Activated T-helper 9 cell treated with anti-CD3 and anti-CD28 coated beads, Interleukin-2, amount 50 U/mL, for 16 hours (primary cell): ENCODE measurements at regions not wholly inside any gene's neighbourhood (a gene's known extent, or its start where the extent isn't known, plus 50 kb on each side); places are given as distances from the start of the nearest gene placed in this dataset.

Experiments used
- DNase-seq: peaks from one replicate; pipeline ENCODE4 v3.0.0-alpha.2; 2020; ENCODE audit warnings: low read depth

DNA sequence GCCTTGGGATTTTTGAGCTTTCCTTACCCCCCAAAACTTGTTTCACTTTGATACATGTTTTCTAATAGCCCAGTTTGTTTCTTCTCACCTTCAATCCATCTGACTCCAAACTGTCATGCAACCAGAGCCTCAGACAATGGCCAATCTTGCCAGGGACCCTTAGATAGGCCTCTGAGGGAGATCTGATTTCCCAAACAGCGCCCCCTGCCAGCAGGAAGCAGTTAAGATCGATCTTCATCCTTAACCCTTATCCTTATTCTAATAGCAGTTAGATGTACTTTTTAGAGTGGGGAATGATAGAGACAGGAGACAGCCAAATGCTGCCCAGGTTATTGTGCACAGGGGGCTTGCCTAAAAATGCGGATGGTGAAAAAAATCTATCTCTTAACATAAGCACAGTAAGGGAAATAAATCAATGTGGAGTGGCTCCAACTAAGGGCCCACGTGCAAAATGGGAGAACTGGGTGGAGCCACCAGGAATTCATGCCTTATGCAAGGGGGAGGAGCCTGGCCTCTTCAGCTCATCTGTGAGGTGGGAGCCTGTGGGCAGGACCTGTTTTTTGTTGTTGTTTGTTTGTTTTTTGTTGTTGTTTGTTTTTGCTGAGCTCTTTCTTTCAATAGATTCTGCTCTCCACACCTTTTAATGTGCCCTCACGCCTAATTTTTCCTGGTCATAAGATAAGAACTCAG lies 833.6 kb upstream of the AGA start:
- DNase-seq, result no peak

DNA sequence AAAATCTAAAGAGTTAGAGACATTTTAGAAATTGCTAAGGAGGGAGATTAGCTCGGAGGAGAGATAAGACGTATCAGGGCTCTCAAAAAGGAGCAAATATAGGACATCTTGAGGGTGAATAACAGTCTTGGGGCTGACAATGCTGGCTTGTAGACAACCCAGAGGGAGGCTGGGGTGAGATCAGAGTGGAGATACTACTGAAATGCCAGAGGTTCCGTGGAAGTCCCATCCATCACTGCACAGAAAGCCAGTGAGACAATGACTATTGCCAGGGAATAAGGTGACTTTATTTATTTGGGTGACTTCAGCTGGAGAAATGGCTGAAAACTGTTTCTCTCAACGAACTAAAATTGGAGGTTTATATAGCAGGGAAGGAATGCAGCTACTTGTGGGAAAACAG lies 838.1 kb upstream of the AGA start:
- DNase-seq, result no peak

DNA sequence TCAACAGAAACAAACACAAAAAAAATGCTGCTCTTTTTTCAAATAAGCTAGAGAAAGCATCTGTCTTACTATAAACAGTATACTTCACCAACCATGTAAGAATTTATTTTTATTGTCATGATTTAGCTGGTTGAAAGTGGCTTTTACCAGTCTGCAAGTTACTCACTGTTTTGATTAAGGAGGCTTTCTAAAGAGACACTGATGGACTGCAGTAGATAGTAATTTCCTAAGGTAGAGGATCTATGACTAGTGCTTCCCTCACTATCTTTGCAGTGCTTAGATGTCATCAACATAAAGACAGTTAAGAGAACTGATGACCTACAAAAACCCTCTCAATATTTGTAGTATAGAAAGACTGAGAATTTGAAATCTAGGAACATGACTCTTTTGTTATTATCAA lies 846.2 kb upstream of the AGA start:
- DNase-seq, result no peak

DNA sequence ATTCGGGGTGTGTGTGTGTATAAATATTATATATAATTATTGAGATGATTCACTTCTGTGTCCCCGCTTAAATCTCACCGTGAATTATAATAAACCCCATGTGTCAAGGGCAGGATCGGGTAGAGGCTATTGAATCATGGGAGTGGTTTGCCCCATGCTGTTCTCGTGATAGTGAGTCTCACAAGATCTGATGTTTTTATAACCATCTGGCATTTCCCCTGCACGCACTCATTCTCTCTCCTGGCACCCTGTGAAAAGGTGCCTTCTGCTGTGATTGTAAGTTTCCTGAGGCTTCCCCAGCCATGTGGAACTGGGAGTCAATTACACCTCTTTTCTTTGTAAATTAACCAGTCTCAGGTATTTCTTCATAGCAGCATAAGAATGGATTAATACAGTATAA lies 851.4 kb upstream of the AGA start:
- no peak for DNase-seq

DNA sequence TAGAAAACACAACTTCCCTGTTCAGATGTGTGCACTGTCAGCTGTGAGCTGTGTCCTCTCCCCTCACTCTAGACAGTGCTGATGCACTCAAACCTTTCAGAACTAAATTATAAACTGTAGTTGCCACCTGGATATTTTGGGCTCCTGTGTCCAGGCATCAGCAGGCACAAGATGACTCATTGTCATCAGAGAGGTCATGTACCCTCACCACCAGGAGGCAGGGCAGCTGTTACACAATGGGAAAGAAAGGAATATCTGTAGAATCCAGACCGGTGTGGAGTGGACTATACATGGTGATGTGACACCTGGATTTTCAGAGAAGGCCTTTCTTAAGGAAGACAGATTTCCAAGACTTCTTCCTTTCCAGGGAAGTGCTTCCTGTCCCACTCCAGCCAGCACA lies 854.4 kb upstream of the AGA start:
- no peak for DNase-seq

DNA sequence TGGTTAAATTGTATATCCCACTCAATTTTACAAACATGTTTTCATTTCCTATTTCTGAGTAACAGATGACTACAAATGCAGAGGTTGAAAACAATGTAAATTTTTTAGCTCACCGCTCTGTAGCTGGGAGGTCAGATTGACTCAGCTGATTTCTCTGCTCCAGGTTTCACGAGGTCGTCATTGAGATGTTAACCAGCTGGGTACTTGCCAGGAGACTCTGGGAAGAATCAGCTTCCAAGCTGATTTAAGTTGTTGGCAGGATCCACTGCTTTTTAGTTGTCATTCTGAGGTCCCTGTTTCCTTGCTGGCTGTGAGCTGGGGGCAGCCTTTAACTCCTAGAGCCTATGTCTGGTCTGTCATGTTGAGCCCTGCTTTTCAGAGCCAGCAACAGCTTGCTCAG lies 864.3 kb upstream of the AGA start:
- no peak for DNase-seq

DNA sequence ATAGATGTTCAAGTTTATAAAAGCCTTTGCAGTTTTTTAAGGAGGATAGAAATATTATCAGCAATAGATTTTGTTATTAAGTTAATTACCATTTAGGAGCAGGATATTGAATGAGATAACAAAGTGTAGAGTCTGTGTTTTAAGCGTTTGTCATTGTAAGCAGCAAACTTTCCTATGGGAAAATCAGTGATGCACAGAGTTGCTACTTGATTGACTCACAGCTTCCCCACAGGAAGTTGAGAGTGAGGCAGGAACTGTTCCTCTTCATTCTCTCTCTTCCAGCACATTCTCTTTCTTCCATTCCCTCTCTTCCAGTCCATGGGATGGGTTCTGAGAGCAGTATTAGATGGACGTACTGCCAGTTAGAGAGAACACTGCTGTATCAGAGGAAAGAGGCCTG lies 867.7 kb upstream of the AGA start:
- DNase-seq, result no peak

DNA sequence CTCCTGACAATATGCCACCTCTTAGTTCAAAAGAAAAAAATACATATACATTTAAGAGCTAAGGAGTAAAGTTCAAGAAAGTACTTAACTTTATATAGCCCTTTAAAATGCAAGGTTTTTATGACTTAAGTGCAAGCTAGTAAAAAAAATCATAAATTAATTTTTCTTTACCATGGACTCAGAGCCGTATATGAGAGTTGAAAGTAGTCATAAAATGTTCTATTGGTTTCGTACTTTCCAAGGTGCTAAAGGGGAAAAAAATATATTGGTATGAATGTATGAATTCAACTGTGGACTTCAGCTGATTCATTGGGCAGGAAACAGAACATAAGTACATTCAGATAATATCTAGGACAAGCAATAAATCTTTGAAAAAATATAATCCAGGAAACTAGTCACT lies 869.8 kb upstream of the AGA start:
- DNase-seq, result no peak

DNA sequence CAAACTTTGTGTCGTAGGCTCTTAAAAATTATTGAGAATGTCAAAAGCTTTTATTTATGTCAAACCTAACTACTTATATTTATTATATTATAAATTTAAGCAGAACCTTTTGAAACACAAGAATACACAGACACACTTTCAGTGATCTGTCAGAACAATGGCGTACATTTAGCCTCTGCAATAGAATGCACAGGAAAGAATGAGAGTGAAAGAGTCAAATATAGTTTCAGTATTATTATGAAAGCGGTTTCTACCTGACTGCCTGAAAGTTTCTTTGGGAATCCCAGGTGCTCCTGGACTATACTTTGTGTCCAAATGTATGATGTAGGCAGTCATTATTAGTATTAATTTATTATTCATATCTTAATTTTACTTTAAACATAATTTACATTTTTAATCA lies 872.0 kb upstream of the AGA start:
- DNase-seq, result no peak

DNA sequence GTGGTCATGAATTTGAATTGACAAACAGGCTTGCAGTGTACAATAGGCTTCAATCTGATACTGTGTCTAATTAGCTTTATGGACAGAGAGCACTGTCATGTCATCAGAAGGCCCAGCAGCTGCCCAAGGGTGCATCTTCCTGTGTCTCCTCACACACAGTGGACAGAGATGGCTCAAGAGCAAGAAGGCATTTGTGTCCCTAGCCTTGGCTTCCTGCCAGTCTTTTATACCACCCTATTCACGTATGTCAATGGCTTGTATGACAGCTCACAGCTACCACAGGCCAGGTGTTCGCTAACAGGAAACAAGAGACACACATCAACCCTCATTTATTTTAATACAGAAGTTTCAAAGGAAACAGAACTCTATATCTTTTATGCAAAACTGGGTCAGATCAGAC lies 874.0 kb upstream of the AGA start:
- DNase-seq, result no peak

DNA sequence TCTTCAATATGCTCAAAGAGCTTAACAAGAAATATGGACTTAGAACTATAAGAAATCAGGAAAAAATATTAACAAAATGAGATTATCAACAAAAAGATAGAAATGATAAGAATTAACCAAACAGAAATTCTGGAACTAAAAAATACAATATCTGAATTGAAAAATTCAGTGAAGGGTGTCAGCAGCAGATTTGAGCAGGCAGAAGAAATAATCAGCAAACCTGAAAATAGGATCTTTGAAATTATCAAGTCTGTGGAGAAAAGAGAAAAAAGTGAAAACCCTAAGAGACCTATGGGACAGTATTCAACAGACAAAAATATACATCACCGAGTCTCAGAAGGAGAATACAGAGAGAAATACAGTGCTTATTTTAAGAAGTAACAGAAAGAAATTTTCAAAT lies 877.8 kb upstream of the AGA start:
- DNase-seq, result no peak

DNA sequence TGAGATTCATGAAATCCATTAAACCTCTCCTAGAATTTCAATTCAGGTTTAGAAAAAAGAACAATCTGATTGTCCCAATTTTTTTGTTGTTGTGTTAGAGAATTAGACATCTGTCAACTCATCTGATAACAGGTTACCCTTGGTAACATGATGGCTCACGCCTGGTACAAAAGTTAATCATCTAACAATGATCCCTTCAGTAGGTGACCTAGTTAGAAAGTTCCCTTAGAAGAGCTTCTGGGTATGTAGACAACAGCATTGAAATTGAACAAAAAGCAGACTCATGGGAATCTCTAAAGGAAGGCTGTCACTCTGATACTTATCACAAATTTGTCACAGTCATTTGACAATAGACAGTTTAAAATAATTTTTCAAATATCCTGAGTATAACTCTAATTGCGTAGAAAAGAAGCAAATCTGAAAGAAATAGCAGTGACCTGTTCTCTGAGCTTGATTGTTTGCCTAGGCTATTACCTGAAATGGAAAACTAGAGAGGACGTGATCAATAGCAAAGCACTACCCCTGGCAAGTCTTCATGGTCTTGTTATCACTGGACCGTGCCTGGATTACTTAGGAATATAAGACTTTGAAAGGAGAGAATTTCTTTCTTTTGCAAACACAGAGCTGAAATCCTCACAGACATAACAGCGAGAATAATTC lies 880.4 kb upstream of the AGA start:
- no peak for DNase-seq

DNA sequence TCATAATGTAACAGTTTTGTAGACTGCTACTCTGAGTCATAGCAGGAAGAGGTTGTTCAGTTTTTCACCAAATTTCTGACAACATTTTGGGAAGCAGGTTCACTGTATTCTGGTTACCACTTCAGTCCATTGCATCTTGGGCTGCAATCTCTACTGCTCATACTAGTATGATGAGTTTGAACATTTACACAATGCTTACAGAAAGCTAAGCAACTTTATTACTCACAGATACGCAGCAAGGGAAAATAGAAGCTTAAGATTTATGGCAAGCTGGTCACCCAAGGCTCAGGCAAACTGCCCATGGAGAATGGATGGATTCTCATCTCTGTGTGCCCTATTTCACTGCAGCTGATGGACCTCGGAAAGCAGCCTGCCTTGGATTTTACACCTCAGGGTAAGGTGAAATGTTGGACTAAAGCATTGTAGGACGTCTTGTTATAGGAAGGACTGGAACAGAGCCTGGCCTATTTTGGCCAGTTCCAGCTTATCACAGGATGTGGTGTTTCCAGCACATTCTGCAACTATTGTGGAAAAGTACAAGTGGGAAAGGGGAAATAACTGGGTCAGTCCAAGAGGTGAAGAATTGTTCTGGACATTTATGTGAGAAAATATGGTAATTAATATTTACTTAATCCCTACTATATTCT lies 887.1 kb upstream of the AGA start:
- no peak for DNase-seq

DNA sequence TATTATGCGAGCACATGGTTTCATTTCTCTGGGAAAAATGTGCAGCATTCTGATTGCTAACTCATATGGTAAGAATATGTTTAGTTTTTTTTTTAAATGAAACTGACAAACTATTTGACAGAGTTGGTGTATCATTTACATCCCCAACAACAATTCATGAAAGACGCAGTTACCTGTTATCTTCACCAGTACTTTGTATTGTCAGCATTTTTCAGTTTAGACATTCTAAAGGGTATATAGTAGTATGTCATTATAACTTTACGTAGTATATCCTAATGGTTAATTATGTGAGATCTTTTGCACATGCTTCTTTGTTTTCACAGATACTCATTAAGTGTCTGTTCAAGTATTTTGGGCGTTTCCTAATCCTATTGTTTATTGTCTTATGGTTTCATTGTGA lies 891.1 kb upstream of the AGA start:
- DNase-seq, result no peak

DNA sequence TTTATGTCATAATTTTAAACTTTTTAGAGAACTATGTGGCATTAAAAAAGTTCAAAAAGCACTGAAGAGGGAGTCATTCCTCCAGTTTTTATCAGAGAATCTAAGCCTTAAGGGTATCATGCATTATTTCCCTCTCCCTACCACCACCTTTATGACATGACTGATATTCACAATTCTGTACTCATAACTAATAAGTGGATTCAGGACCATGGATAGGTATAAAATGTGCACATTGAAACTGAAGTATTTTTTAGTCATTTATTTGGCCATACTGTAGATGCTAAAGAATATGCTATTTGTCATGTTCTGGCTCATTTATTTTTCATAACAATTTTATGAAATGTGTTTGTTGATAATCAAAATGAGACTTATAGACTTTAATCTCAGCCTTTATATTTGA lies 897.5 kb upstream of the AGA start:
- no peak for DNase-seq

DNA sequence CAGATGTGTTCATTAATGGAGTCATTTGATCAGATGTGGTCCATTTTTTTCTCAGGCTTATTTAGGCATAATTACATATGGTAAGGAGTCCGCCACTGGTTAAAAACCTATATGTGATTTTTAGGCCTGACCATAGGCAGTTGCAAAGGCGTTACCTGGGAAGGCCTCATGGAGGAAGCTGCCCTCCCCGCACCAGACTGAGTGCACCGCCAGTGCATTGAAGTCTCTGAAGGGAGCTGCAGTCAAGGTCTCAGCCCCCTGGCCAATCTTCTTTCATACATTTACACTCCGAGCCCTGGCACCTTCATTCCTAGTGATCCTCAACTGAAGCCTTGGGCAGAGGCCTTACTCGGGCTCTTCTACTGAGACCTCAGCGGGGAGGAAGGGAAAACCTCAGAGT lies 898.2 kb upstream of the AGA start:
- no peak for DNase-seq

DNA sequence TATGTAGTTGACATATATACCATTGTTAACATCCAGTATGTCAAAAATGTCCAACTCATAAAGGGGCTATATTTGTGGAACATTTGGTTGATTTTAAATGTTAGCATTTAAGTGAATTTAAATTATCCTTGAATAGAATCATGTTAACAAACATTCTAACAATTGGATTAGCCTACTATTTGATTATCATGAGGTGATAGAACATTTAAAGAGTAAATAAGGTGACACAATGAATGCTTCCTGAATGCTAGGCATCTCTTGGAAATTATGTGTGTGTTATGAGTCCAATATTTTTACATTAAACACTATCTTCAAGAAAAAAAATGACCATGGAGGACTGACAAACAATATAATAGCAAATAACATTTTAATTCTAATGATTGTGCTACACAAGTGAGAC lies 901.9 kb upstream of the AGA start:
- DNase-seq, result no peak

DNA sequence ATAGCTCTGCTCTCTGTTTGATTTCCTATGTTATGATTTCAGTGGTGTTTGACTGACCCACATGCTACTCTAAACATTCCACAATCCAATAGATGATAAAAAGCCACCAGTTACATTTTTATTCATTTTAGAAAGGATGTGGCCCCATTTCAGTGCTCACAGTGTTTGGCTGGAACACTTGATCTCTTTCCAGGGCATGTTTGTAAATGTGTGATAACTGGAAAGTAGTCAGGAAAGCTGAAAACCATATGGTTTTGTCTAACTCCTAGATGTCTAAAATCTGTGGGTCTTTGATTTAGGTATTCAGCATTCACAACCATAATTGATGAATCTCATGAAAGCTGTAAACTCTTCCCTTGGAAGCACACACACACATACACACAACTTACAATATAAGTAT lies 904.9 kb upstream of the AGA start:
- DNase-seq, result no peak

DNA sequence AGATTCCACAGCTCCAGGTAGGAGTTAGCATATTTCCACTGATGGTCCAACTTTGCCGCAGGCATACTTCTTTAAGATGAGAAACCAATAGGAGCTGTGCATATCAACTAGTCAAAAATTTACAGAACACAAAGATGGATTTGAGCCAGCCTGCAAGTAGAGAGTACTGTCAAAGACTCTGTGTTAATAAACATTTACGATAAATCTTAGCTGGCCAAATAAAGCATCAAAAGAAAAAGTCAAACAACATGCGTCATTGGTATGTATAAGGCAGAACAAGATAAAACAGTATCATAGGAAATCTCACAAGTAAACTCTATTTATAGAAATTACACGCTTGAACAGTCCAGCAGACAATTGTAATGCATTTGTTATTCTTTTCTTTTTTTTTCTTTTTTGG lies 907.4 kb upstream of the AGA start:
- DNase-seq, result no peak

DNA sequence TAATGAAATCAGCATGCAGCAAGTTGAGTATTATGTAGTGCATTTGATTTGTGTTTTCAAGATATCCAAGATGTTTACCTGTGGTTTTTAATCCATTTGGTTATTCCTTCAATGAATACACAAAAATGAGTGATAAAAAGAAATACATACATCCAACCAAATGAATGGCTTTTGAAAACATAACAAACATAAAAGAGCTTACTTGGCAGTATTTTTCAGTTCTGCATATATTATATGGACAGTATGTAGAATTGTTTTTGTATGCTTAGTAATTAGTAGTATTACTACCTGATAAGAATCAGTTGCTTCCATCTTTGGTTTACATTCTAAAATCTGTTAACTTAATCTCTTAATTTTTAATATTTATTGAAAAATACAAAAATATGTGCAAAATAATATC lies 908.9 kb upstream of the AGA start:
- no peak for DNase-seq

DNA sequence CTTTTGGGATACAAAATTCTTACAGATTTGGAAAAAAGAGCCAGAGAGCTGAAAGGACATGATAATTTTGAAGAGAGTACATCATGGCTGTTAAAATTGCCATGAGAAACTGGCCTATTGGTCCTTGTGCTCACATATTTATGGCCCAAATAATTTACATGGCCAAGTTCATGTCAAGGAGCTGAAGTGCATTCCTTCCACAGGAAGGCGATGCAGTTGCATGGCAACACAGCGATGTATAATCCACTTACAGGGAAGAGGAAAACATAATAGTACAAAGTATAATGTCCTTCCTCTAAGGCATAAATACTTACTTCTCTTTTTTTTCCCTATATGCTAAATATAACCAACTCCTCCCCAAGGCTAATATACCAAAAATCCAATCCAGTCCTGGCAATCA lies 914.5 kb upstream of the AGA start:
- DNase-seq, result no peak

DNA sequence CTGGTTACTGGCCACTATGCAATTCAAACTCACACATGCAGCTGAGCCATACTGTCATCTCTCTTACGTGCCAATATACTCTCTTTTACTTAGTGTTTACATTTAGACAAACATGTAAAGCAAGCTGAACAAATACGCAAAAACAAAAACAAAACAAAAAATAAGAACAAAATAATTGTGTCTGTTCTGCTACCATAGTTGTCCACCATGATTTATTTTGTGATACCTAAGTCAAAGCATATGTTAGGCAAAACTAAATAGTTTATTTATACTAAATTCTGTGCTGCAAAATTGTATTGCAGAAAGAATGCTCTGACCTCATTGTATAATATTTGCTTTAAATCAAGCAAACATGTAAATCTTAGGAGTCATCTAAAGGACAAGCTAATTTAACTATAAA lies 943.2 kb upstream of the AGA start:
- no peak for DNase-seq

DNA sequence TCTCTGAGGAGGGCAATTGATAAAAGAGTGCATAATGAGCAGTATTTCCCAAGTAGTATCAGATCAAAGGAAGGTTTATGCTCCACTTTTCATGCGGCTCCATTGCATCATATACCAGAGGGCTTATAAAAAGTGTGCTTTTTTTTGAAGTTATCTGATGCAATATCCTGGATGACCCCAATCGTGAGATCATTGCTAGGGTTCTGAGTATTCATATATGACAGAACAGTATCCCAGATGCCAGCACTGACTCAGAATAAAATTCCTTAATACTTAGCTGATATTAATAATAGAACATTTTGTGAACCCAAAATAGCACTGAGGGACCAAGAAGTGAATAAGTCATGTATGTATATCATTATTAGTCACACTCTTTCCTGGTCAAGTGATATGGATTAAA lies 945.5 kb upstream of the AGA start:
- no peak for DNase-seq

DNA sequence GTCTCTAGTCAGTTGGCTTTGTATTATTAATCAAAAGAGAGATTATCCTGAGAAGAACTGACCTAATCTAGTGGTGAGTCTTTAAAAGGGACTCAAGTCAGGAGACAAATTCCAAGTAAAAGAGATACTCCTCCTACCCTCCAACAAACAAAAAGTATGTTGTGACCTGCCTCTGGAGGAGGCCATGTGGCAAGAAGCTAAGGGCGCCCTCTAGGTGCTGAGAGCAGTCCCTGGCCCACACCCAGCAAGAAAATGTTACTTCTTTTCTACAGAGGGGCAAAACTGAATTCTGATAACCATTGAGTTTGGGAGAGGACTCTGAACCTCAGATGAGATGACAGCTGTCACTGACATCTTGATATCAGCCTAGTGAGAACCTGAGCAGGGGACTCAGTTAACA lies 953.6 kb upstream of the AGA start:
- no peak for DNase-seq
